Endothelial cell (in vitro differentiated cells): ENCODE measurements at regions not wholly inside any gene's neighbourhood (a gene's known extent, or its start where the extent isn't known, plus 50 kb on each side); places are given as distances from the start of the nearest gene placed in this dataset.

Source experiments
- DNase-seq: peaks from one replicate; pipeline ENCODE4 v3.0.0; 2021; ENCODE audit warnings: low spot score
- H3K27ac Mint-ChIP-seq: one replicate; pipeline ENCODE4 v1.8.0; 2021; ENCODE audit warnings: mixed read lengths, inconsistent platforms; ENCODE audit not compliant: unreplicated experiment
- H3K27me3 Mint-ChIP-seq: one replicate; pipeline ENCODE4 v1.8.0; 2021; ENCODE audit warnings: mild to moderate bottlenecking, moderate library complexity, mixed read lengths, inconsistent platforms; ENCODE audit not compliant: unreplicated experiment
- H3K36me3 Mint-ChIP-seq: one replicate; pipeline ENCODE4 v1.8.0; 2021; ENCODE audit warnings: mild to moderate bottlenecking, low read depth, mixed read lengths, inconsistent platforms; ENCODE audit not compliant: unreplicated experiment
- H3K4me1 Mint-ChIP-seq: one replicate; pipeline ENCODE4 v1.8.0; 2021; ENCODE audit warnings: mild to moderate bottlenecking, mixed read lengths, inconsistent platforms; ENCODE audit not compliant: unreplicated experiment
- H3K4me3 Mint-ChIP-seq: one replicate; pipeline ENCODE4 v1.8.0; 2021; ENCODE audit warnings: mild to moderate bottlenecking, mixed read lengths, inconsistent platforms; ENCODE audit not compliant: unreplicated experiment
- H3K9me3 Mint-ChIP-seq: one replicate; pipeline ENCODE4 v1.8.0; 2021; ENCODE audit warnings: mixed read lengths, inconsistent platforms; ENCODE audit not compliant: unreplicated experiment
- CTCF ChIP-seq: fragments of 200-600 bp; sonication (generic); IDR thresholded peaks from one replicate; pipeline ENCODE4 v1.5.0; 2021; ENCODE audit warnings: antibody characterized with exemption; ENCODE audit not compliant: unreplicated experiment

DNA sequence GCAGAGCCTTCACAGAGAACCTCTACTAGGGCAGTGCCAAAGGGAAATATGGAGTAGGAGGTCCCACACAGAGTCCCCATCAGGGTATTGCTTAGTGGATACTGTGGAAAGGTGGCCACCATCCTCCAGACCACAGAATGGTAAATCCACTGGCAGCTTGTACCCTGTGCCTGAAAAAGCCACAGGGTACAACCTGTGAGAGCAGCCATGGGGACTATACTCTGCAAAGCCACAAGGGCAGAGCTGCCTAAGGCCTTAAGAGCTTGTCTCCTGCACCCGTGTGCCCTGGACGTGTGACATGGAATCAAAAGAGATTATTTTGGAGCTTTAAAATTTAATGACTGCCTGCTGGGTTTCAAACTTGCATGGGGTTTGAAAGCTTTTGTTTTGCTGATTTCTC, 118.0 kb upstream of the SEC14L1 start:
- no peaks in the 10 kb centered on the region for H3K36me3 Mint-ChIP-seq
- DNase-seq = no peak
- H3K27ac Mint-ChIP-seq = no peak overlapping the region
- peaks cover 12% of the 10 kb centered on the region for H3K4me1 Mint-ChIP-seq
- H3K9me3 Mint-ChIP-seq = no peaks in the 10 kb centered on the region
- no peak overlapping the region for H3K4me3 Mint-ChIP-seq
- peaks cover 2% of the 10 kb centered on the region for H3K27me3 Mint-ChIP-seq
- TF ChIP-seq CTCF = no peak

GRCh38 chr17:77025781-77026180, 115.0 kb upstream of the SEC14L1 start:
- Mint-ChIP-seq H3K27me3 (peaks cover 2% of the 10 kb centered on the region), H3K4me1 (peaks cover 4% of the 10 kb centered on the region), H3K27ac (no peak overlapping the region), H3K4me3 (no peak overlapping the region), H3K9me3 (no peaks in the 10 kb centered on the region), H3K36me3 (no peaks in the 10 kb centered on the region)
- no peak for TF ChIP-seq CTCF
- no peak for DNase-seq

- no peak for DNase-seq
- Mint-ChIP-seq H3K4me3 (no peak overlapping the region), H3K27ac (no peak overlapping the region), H3K36me3 (no peaks in the 10 kb centered on the region), H3K9me3 (no peaks in the 10 kb centered on the region), H3K27me3 (peaks cover 4% of the 10 kb centered on the region), H3K4me1 (peaks cover 4% of the 10 kb centered on the region)
- no peak for TF ChIP-seq CTCF
Observed at GRCh38 chr17:77027271-77027889, 113.4 kb upstream of the SEC14L1 start.

DNA sequence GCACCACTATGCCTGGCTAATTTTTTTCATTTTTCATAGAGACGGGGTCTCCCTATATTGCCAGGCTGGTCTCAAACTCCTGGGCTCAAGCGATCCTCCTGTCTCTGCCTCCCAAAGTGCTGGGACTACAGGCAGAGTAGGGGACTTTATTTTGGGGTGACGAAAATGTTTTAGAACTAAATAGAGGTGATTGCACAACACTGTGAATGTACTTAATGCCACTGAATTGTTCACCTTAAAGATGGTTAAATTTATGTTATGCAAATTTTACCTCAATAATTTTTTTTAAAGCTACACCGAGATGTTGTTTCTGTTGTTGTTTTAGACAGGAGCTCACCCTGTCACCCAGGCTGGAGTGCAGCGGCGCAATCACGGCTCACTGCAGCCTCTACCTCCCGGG, 111.9 kb upstream of the SEC14L1 start:
- no peak for DNase-seq
- Mint-ChIP-seq H3K27ac (no peak overlapping the region), H3K4me3 (no peak overlapping the region), H3K36me3 (no peaks in the 10 kb centered on the region), H3K4me1 (peaks cover 4% of the 10 kb centered on the region), H3K9me3 (no peaks in the 10 kb centered on the region), H3K27me3 (peaks cover 4% of the 10 kb centered on the region)
- no peak for TF ChIP-seq CTCF

GRCh38 chr17:77032929-77033328, 107.8 kb upstream of the SEC14L1 start:
- no peaks in the 10 kb centered on the region for H3K9me3 Mint-ChIP-seq
- H3K36me3 Mint-ChIP-seq = no peaks in the 10 kb centered on the region
- TF ChIP-seq CTCF = no peak
- H3K27me3 Mint-ChIP-seq = peaks cover 2% of the 10 kb centered on the region
- no peak for DNase-seq
- H3K4me1 Mint-ChIP-seq = no peaks in the 10 kb centered on the region
- no peak overlapping the region for H3K4me3 Mint-ChIP-seq
- no peak overlapping the region for H3K27ac Mint-ChIP-seq
